ENCODE measurements at regions not wholly inside any gene's neighbourhood (a gene's known extent, or its start where the extent isn't known, plus 50 kb on each side); places are given as distances from the start of the nearest gene placed in this dataset.
"Not testable (repeated sequence)": the region's sequence is repeated elsewhere in the genome, so short reads cannot be mapped to it uniquely, and the experiment has no call there.

- no peaks in the 10 kb centered on the region for H3K36me3 ChIP-seq (ENCODE audit: control insufficient read depth in 2 of 2, extremely low read depth in 1 of 2, insufficient read depth in 2 of 2, low read length in 2 of 2)
- BruUV-seq (replicated peaks), result no TSS peak
- H3K9ac ChIP-seq (replicated peaks; ENCODE audit: extremely low read depth, insufficient read depth, low read length), result no peak overlapping the region
- no peaks in the 10 kb centered on the region for H3K9me1 ChIP-seq (replicated peaks; ENCODE audit: control insufficient read depth, extremely low read depth, insufficient read depth, low read length)
- intact Hi-C loops (cut with micrococcal nuclease), result no loop called here
- no peaks in the 10 kb centered on the region for H3K79me2 ChIP-seq (ENCODE audit: control insufficient read depth, insufficient read depth, low read length)
- H3K4me2 ChIP-seq (ENCODE audit: insufficient read depth, low read length), result no peak overlapping the region
- H3K27ac ChIP-seq (ENCODE audit: insufficient read depth, low read depth, low read length), result no peak overlapping the region
- no peak overlapping the region for H3K4me3 ChIP-seq (replicated peaks in 1 of 3; ENCODE audit: insufficient read depth in 1 of 3, low read depth in 1 of 3, low read length in 3 of 3)
- dilution Hi-C loops (cut with MboI; ENCODE audit: extremely low pct_ligation_motif_present, low sequenced_read_pairs), result no loop called here
- CTCF ChIA-PET, result interaction anchor here (1.5 kb wide), 1 partner anchor 9 kb away, joined by 3 read pairs; no protein-coding TSS in a partner anchor
- H3K9me3 ChIP-seq (replicated peaks; ENCODE audit: control insufficient read depth, insufficient read depth, low read length), result no peaks in the 10 kb centered on the region
- H2AFZ ChIP-seq (ENCODE audit: low read depth, low read length), result no peak overlapping the region
- POLR2A ChIA-PET, result interaction anchor here (0.5 kb wide), 1 partner anchor 293 kb away, joined by 7 read pairs; no protein-coding TSS in a partner anchor
- TF ChIP-seq POLR2AphosphoS5 (IDR thresholded peaks at IDR 0.05; ENCODE audit: insufficient read depth, low read depth, low read length) (no peak), FOS (IDR thresholded peaks at IDR 0.05; ENCODE audit: borderline replicate concordance, insufficient read depth, low read length) (no peak), EZH2 (IDR thresholded peaks at IDR 0.05; ENCODE audit: borderline replicate concordance, low read depth, low read length, severe bottlenecking) (no peak), MAX (IDR thresholded peaks at IDR 0.05; ENCODE audit: insufficient read depth, insufficient read length) (no peak), CTCF (IDR thresholded peaks at IDR 0.05; ENCODE audit: extremely low read depth in 1 of 2, insufficient read depth in 1 of 2, low read depth in 1 of 2, low read length in 2 of 2) (no peak), JUN (IDR thresholded peaks at IDR 0.05; ENCODE audit: borderline replicate concordance, insufficient read depth, insufficient read length, low read depth) (no peak), POLR2A (IDR thresholded peaks at IDR 0.05; ENCODE audit: low read depth, low read length) (no peak), GATA2 (IDR thresholded peaks at IDR 0.05; ENCODE audit: insufficient read depth, insufficient read length, low read depth, low read length) (no peak), MYC (IDR thresholded peaks at IDR 0.05; ENCODE audit: low read depth, low read length) (no peak)
- no peaks in the 10 kb centered on the region for H4K20me1 ChIP-seq (replicated peaks; ENCODE audit: control insufficient read depth, extremely low read depth, insufficient read depth, low read length)
- FAIRE-seq, result no peak
- H3K27me3 ChIP-seq (ENCODE audit: control insufficient read depth in 2 of 2, insufficient read depth in 2 of 2, low read length in 2 of 2), result no peaks in the 10 kb centered on the region
- DNase-seq (ENCODE audit: low read depth, low spot score), result no peak
- H3K4me1 ChIP-seq (ENCODE audit: control insufficient read depth, extremely low read depth, insufficient read depth, low read length), result no peaks in the 10 kb centered on the region
Observed at GRCh38 chr6:84304881-84305280, 77.4 kb upstream of the CEP162 start.

GRCh38 chr6:84291033-84291432 lies 63.6 kb upstream of the CEP162 start:
- H3K9ac ChIP-seq (replicated peaks; ENCODE audit: extremely low read depth, insufficient read depth, low read length); FAIRE-seq; H3K27ac ChIP-seq (ENCODE audit: insufficient read depth, low read depth, low read length); H3K4me2 ChIP-seq (ENCODE audit: insufficient read depth, low read length); CTCF ChIA-PET; H3K36me3 ChIP-seq (ENCODE audit: control insufficient read depth in 2 of 2, extremely low read depth in 1 of 2, insufficient read depth in 2 of 2, low read length in 2 of 2); H3K79me2 ChIP-seq (ENCODE audit: control insufficient read depth, insufficient read depth, low read length); H3K9me3 ChIP-seq (replicated peaks; ENCODE audit: control insufficient read depth, insufficient read depth, low read length); intact Hi-C loops (cut with micrococcal nuclease); H3K4me1 ChIP-seq (ENCODE audit: control insufficient read depth, extremely low read depth, insufficient read depth, low read length); H3K27me3 ChIP-seq (ENCODE audit: control insufficient read depth in 2 of 2, insufficient read depth in 2 of 2, low read length in 2 of 2); H3K9me1 ChIP-seq (replicated peaks; ENCODE audit: control insufficient read depth, extremely low read depth, insufficient read depth, low read length); BruUV-seq (replicated peaks); DNase-seq (ENCODE audit: low read depth, low spot score); H3K4me3 ChIP-seq (replicated peaks in 1 of 3; ENCODE audit: insufficient read depth in 1 of 3, low read depth in 1 of 3, low read length in 3 of 3); POLR2A ChIA-PET; H4K20me1 ChIP-seq (replicated peaks; ENCODE audit: control insufficient read depth, extremely low read depth, insufficient read depth, low read length); H2AFZ ChIP-seq (ENCODE audit: low read depth, low read length); dilution Hi-C loops (cut with MboI; ENCODE audit: extremely low pct_ligation_motif_present, low sequenced_read_pairs): not testable (repeated sequence)
